CD4-positive, alpha-beta T cell treated with Interleukin-15 for 1 hour (primary cell): ENCODE measurements at regions not wholly inside any gene's neighbourhood (a gene's known extent, or its start where the extent isn't known, plus 50 kb on each side); places are given as distances from the start of the nearest gene placed in this dataset.

Experiments
- DNase-seq: peaks from one replicate; pipeline ENCODE4 v3.0.0-alpha.2; 2020

DNA sequence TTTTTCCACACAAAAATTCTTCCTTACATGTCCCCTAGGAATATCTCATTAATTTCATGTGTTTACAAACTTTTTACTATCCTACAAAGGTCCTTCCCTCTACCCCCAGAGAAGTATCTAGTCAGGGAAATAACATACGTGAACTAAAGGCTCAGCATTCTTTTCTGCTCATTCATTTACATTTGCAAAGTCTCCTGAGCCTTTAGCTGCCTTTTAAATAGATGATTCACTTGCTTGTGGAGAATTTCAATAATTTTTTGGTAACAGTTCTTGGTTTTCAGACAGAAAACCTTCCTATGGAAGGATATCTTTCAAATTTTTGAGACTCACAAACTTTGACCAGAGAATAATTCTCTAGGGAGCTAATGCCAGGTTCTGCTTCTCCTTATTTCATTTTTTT, 81.5 kb upstream of the RMDN2 start:
- no peak for DNase-seq

DNA sequence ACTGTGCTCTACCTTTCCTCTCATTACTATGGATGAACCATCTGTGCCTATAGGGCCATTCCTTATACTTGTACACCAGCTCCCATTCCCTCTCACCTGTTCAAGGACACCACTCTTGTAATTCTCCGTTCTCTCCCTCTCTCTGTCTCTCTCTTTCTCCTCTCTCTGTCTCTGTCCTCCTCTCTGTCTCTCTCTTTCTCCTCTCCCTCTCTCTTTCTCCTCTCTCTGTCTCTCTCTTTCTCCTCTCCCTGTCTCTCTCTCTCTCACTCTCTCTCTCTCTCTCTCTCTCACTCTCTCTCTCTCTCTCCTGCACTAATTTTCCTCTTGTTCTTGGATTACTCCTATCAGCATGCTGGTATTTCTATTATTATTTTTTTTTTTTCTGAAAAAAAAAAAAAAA, 78.9 kb upstream of the RMDN2 start:
- DNase-seq: no peak

- DNase-seq: no peak
These were observed 77.3 kb upstream of the RMDN2 start for GRCh38 chr2:37847792-37848191.

- DNase-seq: no peak
These were observed 76.6 kb upstream of the RMDN2 start for GRCh38 chr2:37848451-37848850.

GRCh38 chr2:37849911-37850310, 75.2 kb upstream of the RMDN2 start:
- peak; percentile 37 for DNase-seq

- DNase-seq: no peak
These were observed 73.7 kb upstream of the RMDN2 start for GRCh38 chr2:37851428-37851827.

- no peak for DNase-seq
These were observed 73.1 kb upstream of the RMDN2 start for GRCh38 chr2:37851828-37852584.

DNA sequence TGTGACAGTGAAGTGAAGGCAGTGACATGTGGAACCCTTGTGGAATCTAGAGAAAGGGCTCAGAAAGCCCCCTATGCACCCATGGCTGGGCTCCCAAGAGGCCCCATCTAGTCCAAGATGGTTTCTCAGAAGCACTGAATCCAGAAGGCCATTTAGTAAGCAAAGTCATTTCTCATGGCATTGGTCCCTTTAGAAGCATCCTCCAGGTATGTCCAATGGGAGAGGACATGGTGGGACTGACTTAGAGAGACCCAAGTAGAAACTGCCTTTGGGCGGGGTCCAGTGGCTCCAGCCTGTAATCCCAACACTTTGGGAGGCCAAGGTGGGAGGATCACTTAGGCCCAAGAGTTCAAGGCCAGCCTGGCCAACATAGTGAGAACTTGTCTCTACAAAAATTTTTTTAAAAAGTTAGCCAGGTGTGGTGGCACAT, 72.5 kb upstream of the RMDN2 start:
- DNase-seq: no peak

DNA sequence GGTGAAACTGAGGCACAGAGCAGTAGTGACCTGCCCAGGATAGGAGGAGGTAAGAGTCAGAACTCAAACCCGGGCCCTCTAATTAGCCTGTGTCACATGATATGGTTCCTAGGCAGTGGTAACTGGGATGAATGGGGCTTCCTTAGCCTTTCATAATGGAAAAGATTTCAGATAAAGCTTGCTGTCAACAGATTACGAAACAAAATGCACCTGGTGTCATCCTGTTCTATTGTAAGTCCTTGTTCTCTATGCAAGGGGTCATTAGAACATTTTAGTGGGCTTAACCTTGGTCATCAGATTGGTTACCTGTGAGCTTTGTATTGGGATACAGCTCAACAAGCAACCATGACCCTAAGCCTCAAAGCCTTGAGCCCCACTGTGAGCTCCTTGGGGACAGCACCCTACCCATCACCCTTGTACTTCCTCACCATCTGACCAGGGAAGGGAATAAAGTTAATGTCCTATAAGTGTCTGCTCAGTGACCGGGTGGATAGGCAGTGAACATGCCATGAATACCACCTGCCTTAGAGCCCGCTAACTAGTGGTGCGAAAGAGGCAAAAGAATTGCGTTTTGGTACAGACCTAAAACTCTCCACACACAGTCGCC, 70.3 kb upstream of the RMDN2 start:
- no peak for DNase-seq

DNA sequence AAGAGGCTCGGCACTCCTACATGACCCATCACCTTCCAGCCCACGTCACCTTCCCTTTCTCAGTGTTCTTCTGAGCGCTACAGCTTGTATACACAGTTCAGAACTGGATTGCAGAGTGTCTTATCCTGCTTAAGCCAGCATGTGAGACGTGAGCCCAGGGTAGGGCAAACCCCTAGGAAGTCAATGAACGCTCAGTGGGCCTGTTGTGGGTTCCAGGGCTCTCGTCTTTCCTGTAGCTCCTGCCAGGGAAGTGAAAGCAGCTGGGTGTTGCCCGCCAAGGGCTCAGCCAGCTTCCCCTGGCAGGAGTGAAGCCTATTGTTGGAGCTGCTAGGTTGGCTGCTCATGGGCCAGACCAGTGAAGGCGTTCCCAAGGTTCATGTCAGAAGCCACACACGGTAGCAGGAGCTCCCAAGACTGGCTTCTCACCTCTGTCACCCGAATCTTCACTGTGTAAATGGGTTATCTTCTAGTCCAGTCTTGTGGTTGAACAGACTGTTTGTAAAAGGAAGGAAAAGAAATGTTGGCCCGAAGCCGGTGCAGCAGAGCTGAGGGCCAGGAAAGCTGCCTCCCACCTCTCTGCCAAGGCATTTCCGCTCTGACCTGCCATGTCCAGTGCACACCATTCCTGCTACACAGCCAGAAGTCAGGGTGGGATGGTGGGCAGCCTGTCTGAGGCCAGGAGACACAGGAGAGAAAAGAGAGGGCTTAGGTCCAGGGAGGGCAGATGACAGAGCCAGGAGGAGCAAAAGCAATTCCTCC, 69.6 kb upstream of the RMDN2 start:
- peak; percentile 41 for DNase-seq

GRCh38 chr2:37856101-37856751, 68.9 kb upstream of the RMDN2 start:
- no peak for DNase-seq

DNA sequence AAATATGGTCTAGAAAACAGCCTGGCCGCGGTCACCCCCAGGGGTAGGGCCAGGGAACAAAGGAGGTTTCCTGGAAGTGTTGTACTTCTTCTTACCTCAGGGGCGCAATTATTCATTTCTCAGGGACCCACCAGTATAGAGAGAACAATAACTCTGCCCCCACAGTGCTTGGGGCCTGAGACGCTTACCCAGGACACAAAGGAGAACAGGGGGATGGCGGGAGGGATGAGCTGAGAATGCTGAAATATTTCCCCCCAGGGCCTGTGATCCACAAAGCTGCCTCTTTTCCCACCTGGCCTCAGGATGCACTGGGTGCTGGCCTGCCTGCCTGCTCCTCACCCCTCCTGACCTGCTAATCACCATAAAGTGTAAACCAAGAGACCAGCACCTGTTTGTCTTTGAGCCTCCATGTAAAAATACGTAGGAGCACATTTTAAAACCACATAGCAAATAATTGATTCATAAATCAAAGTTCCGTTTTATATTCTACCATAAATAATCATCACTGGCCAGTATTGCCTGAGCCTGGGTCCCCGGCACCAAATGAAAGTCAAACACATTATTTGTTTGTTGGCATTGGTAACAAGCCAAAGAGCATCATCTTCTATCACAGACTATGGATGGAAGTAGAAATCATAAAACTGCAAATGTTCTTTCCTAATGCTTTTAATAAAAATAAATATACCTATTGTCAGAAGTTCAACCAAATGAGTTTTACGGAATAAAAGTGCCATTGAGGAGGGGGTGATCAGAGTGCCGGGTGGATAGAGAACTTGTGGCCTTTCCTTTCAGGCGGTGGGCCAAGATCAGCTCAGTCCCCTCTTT, 67.3 kb upstream of the RMDN2 start:
- DNase-seq: no peak

DNA sequence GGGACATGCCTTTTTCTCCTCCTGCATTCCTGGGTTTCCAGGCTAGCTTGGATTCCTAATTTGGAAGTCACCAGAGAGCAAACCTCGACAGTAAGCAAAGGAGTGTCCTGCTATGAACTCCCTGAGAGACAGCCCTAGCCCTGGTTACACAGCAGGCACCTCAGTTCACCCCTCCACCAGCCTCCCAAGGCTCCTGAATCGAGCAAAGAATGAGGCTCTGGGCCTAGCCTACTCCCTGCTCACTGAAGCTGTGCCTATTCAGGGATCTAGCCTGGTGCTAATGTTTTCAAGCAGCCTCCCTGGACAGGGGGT, 66.7 kb upstream of the RMDN2 start:
- no peak for DNase-seq

DNA sequence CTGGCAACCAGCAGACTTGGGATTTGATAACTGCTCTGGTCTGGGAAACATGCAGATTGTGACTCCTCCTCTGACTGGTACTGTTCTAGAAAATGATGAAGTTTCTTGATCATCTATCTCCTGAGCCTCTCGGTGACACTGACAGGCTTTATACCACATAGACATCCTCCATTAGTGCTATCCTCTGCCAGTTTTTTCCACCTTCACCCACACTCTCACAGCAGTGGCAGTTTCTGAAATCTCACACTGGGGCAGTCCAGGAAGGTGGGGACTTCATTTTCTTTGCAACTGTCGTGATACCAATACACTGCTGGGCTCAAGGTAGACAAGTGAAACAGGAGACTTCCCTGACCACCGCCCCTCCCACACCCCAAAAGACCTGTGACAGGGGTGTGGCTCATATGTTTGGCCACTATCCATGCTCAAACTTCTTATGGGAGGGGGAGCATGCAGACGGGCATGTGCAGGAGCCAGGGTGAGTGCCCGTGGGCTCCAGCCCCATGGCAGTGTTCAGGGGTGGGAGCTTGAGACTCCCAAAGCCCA, 66.3 kb upstream of the RMDN2 start:
- DNase-seq: no peak

GRCh38 chr2:37862620-37863019, 62.5 kb upstream of the RMDN2 start:
- no peak for DNase-seq

DNA sequence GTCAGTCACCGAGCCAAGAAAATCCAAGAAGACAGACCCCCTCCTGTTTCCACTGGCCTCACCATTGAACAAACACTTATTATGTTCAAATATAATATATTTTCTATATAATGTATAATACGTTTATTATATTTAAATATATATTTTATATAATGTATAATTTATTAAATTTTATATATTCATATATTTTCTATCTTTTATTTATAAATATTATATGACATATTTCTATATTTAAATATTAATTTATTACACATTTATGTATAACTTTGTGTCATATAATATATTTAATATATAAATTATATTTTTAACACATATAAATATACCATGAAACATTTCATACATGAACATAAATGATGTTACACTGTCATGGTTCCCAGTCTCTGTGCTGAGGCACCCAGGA, 60.9 kb upstream of the RMDN2 start:
- no peak for DNase-seq

- DNase-seq: no peak
These were observed 59.4 kb upstream of the RMDN2 start for GRCh38 chr2:37865640-37866039.

- DNase-seq: no peak
These were observed 58.7 kb upstream of the RMDN2 start for GRCh38 chr2:37866171-37866934.

- DNase-seq: no peak
These were observed 57.9 kb upstream of the RMDN2 start for GRCh38 chr2:37867166-37867565.

- DNase-seq: no peak
These were observed 56.2 kb upstream of the RMDN2 start for GRCh38 chr2:37868866-37869265.

- DNase-seq: no peak
These were observed 55.8 kb upstream of the RMDN2 start for GRCh38 chr2:37869304-37869703.

- no peak for DNase-seq
These were observed 55.3 kb upstream of the RMDN2 start for GRCh38 chr2:37869771-37870170.
